ENCODE measurements at regions not wholly inside any gene's neighbourhood (a gene's known extent, or its start where the extent isn't known, plus 50 kb on each side); places are given as distances from the start of the nearest gene placed in this dataset.

- H3K36me3 ChIP-seq (ENCODE audit: control insufficient read depth in 4 of 4, insufficient read depth in 3 of 4, low read depth in 1 of 4, low read length in 3 of 4) = peaks cover 0 to 11% (median 4%) of the 10 kb centered on the region in 4 donors
- H3K27ac ChIP-seq (ENCODE audit: low read depth in 1 of 2, low read length in 2 of 2) = no peak overlapping the region
- WGBS = 92% methylated on average over 18 of the region's 18 CpGs
- H3K4me1 ChIP-seq (ENCODE audit: control insufficient read depth in 4 of 4, insufficient read depth in 4 of 4, low read length in 3 of 4) = peaks cover 4 to 14% (median 8%) of the 10 kb centered on the region in 4 donors
- H3K27me3 ChIP-seq (ENCODE audit: control insufficient read depth in 4 of 4, insufficient read depth in 4 of 4, low read length in 3 of 4) = no peaks in the 10 kb centered on the region
- DNase-seq (ENCODE audit: low spot score) = no peak
- H3K9ac ChIP-seq (ENCODE audit: low read depth in 1 of 2, low read length in 2 of 2) = no peak overlapping the region
- peaks cover 0 to 2% (median 0%) of the 10 kb centered on the region in 4 donors for H3K9me3 ChIP-seq (ENCODE audit: control insufficient read depth in 4 of 4, low read length in 3 of 4)
- H3K4me3 ChIP-seq (ENCODE audit: low read depth in 1 of 3, low read length in 3 of 3) = no peak overlapping the region
- TF ChIP-seq RXRA (IDR thresholded peaks at IDR 0.05) = no peak
- TF ChIP-seq ATF3 (IDR thresholded peaks at IDR 0.05) = no peak
- no peak for TF ChIP-seq REST (IDR thresholded peaks at IDR 0.05)
- no peak for TF ChIP-seq GABPA (IDR thresholded peaks at IDR 0.05 in 1 of 2, conservative IDR thresholded peaks at IDR 0.05 in 1 of 2)
- no peak for TF ChIP-seq CTCF (IDR thresholded peaks at IDR 0.05; ENCODE audit: low read depth, low read length, missing input control)
- no peak for TF ChIP-seq HNF4A (conservative IDR thresholded peaks at IDR 0.05)
- no peak for TF ChIP-seq JUND (IDR thresholded peaks at IDR 0.05)
- no peak for TF ChIP-seq YY1 (IDR thresholded peaks at IDR 0.05)
- TF ChIP-seq FOXA2 (IDR thresholded peaks at IDR 0.05) = no peak
- TF ChIP-seq TAF1 (conservative IDR thresholded peaks at IDR 0.05) = no peak
- TF ChIP-seq NR2F2 (IDR thresholded peaks at IDR 0.05) = no peak
- TF ChIP-seq SP1 (IDR thresholded peaks at IDR 0.05) = no peak
- TF ChIP-seq RAD21 (IDR thresholded peaks at IDR 0.05) = no peak
- no peak for TF ChIP-seq FOXA1 (IDR thresholded peaks at IDR 0.05)
These were observed 390.1 kb downstream of the CTTN start for GRCh38 chr11:70788248-70789022.

- TF ChIP-seq YY1 (IDR thresholded peaks at IDR 0.05) = no peak
- TF ChIP-seq HNF4G (IDR thresholded peaks at IDR 0.05) = no peak
- no peak for TF ChIP-seq CTCF (IDR thresholded peaks at IDR 0.05; ENCODE audit: low read depth, low read length, missing input control)
- TF ChIP-seq ATF3 (IDR thresholded peaks at IDR 0.05) = no peak
- no peak for TF ChIP-seq RAD21 (IDR thresholded peaks at IDR 0.05)
- no peak for TF ChIP-seq TAF1 (conservative IDR thresholded peaks at IDR 0.05)
- no peak for TF ChIP-seq MAX (IDR thresholded peaks at IDR 0.05)
- TF ChIP-seq GABPA (IDR thresholded peaks at IDR 0.05 in 1 of 2, conservative IDR thresholded peaks at IDR 0.05 in 1 of 2) = no peak
- no peak for TF ChIP-seq FOXA2 (IDR thresholded peaks at IDR 0.05)
- Histone ChIP-seq H3K9ac (ENCODE audit: low read depth in 1 of 2, low read length in 2 of 2) (no peak overlapping the region), H3K27me3 (ENCODE audit: control insufficient read depth in 4 of 4, insufficient read depth in 4 of 4, low read length in 3 of 4) (no peaks in the 10 kb centered on the region), H3K4me3 (ENCODE audit: low read depth in 1 of 3, low read length in 3 of 3) (no peak overlapping the region), H3K36me3 (ENCODE audit: control insufficient read depth in 4 of 4, insufficient read depth in 3 of 4, low read depth in 1 of 4, low read length in 3 of 4) (peaks cover 0 to 20% (median 8%) of the 10 kb centered on the region in 4 donors), H3K27ac (ENCODE audit: low read depth in 1 of 2, low read length in 2 of 2) (no peak overlapping the region), H3K4me1 (ENCODE audit: control insufficient read depth in 4 of 4, insufficient read depth in 4 of 4, low read length in 3 of 4) (peaks cover under 1 to 9% (median 4%) of the 10 kb centered on the region in 4 donors), H3K9me3 (ENCODE audit: control insufficient read depth in 4 of 4, low read length in 3 of 4) (peaks cover 0 to 12% (median 2%) of the 10 kb centered on the region in 4 donors)
- no peak for DNase-seq (ENCODE audit: low spot score)
- WGBS = 90% methylated on average over 12 of the region's 12 CpGs
These were observed 392.5 kb downstream of the CTTN start for GRCh38 chr11:70790671-70791300.

All from liver (tissue), 8 donors.